Spinal cord (tissue), 9 donors: ENCODE measurements at regions not wholly inside any gene's neighbourhood (a gene's known extent, or its start where the extent isn't known, plus 50 kb on each side); places are given as distances from the start of the nearest gene placed in this dataset.
"Not testable (repeated sequence)": the region's sequence is repeated elsewhere in the genome, so short reads cannot be mapped to it uniquely, and the experiment has no call there.

Source experiments
- DNase-seq, 6 donors: peaks; one replicate each; pipeline versions ENCODE4 v3.0.0 to v3.0.0-alpha.2; 2013 to 2015; ENCODE audit warnings: low spot score in 6 of 6, low read depth in 4 of 6
- H3K27ac ChIP-seq: one replicate; pipeline ENCODE4 v1.5.1; 2013; ENCODE audit warnings: low read depth, low read length, control low read depth
- H3K27me3 ChIP-seq: one replicate; pipeline ENCODE4 v1.6.1; 2013; ENCODE audit warnings: low read length; ENCODE audit not compliant: control insufficient read depth, insufficient read depth
- H3K36me3 ChIP-seq: one replicate; pipeline ENCODE4 v1.6.1; 2013; ENCODE audit warnings: low read length; ENCODE audit not compliant: control insufficient read depth, insufficient read depth
- H3K4me1 ChIP-seq: one replicate; pipeline ENCODE4 v1.6.1; 2013; ENCODE audit warnings: low read length; ENCODE audit not compliant: control insufficient read depth, insufficient read depth
- H3K4me3 ChIP-seq: one replicate; pipeline ENCODE4 v1.5.1; 2013; ENCODE audit warnings: low read depth, low read length, control low read depth
- H3K9me3 ChIP-seq: one replicate; pipeline ENCODE4 v1.6.1; 2013; ENCODE audit warnings: low read length; ENCODE audit not compliant: control insufficient read depth, insufficient read depth
- WGBS: methylation state at CpG from one replicate; pipeline ENCODE4 v1.1.5; 2013; ENCODE audit warnings: missing lambda C conversion rate; ENCODE audit not compliant: insufficient coverage; 5-methylcytosine and 5-hydroxymethylcytosine counted together
- donor health status: healthy.

DNA sequence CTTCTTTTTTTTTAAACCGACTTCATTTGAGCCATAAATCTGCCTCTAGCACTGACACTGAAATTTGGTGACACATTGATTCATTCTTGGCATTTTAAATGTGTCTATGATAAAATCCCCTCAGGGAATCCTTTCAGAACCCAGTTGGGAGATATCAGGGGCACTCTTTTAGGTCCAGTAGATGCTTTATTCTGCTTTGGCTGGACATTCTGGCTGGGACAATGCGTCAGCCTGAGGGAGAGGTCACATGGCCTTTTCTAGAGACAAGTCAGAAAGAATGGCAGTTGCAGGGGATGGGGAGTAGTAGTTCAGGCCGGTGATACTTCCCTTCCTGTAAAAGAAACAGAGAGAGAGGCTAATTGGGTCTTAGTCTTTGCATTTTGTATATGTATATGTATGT is 63.1 kb downstream of the TRIM43 start:
- WGBS, result no CpG with 5 or more reads among the region's 3 CpGs
- not testable (repeated sequence) for H3K27me3 ChIP-seq, DNase-seq, H3K4me3 ChIP-seq, H3K27ac ChIP-seq, H3K36me3 ChIP-seq, H3K4me1 ChIP-seq, H3K9me3 ChIP-seq

DNA sequence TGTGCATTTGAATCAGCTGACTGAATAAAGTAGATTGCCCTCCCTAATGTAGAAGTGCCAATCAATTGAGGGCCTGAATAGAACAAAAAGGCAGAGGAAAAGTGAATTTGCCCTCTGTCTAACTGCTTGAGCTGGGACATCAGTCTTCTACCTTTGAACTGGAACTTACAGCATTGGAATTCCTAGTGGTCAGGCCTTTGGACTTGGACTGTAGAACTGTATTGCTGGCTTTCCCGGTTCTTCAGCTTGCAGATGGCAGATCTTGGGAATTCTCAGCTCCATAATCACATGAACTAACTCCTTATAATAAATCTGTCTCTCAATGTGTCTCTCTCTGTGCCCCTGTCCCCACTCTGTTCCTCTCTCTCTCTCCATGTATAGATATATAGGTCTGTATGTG is 64.8 kb downstream of the TRIM43 start:
- H3K4me1 ChIP-seq, H3K27ac ChIP-seq, H3K4me3 ChIP-seq, H3K27me3 ChIP-seq, DNase-seq, H3K9me3 ChIP-seq, H3K36me3 ChIP-seq: not testable (repeated sequence)
- no CpG with 5 or more reads among the region's 1 CpG for WGBS

DNA sequence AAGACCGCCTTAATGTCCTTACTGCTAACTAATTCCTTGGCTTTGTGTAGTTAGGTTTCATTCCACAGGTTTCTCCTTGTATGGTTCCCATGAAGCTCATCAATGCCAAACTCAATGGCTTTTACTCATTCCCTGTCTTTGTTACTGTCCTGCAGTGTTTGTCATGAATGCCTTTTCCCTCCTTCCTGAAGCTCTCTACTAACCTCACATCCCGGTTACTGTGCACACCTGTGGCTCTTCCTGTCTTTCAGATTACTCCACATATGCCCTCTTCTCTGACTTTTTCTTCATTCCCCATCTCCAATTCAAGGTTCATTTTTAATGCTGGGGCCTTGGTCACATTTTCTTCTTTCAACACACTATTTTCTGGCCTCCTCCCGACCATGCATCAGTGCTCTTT is 66.1 kb downstream of the TRIM43 start:
- H3K36me3 ChIP-seq, H3K4me1 ChIP-seq, H3K27ac ChIP-seq, DNase-seq, H3K27me3 ChIP-seq, H3K9me3 ChIP-seq, H3K4me3 ChIP-seq: not testable (repeated sequence)
- 100% methylated on average over 1 of the region's 3 CpGs for whole genome bisulfite sequencing

DNA sequence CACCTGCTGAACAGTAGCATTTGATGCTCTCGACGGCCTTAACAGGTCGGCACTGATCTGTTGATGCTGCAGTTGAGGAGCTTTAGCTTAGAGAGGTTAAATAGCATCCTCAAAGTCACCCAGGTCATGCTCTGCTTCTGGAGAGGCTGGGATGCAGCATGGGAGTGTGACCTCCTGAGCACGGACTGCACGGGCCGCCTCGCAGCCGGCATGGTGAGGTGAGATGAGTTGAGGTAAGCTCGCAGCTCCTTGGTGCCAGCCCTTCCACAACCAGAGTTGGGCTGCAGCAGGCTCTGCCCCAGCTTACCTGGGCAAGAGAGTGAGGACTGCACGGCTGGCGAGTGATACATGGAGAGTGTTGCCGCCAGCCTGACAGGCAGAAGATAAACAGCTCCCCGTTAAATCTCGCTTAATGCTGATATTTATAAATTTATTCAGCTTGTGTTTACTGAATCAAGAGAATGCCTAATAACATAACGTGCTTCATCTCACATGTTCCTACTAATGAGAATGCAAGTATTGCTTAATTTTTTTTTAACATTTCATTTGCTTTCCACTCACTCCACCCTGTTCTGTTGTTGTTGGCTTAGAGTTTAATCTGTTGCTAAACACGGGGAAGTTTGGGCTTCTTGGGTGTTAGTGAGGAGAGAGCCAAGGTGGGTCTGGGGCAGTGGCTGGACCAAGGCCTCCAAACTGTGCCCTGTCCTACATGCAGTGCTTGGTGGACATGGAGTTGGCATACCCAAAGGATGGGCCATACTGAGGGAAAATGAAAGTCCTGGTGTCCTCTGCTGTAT is 69.2 kb downstream of the TRIM43 start:
- H3K36me3 ChIP-seq, H3K4me1 ChIP-seq, H3K9me3 ChIP-seq, H3K27ac ChIP-seq, H3K27me3 ChIP-seq, DNase-seq, H3K4me3 ChIP-seq: not testable (repeated sequence)
- 91% methylated on average over 8 of the region's 16 CpGs for WGBS

DNA sequence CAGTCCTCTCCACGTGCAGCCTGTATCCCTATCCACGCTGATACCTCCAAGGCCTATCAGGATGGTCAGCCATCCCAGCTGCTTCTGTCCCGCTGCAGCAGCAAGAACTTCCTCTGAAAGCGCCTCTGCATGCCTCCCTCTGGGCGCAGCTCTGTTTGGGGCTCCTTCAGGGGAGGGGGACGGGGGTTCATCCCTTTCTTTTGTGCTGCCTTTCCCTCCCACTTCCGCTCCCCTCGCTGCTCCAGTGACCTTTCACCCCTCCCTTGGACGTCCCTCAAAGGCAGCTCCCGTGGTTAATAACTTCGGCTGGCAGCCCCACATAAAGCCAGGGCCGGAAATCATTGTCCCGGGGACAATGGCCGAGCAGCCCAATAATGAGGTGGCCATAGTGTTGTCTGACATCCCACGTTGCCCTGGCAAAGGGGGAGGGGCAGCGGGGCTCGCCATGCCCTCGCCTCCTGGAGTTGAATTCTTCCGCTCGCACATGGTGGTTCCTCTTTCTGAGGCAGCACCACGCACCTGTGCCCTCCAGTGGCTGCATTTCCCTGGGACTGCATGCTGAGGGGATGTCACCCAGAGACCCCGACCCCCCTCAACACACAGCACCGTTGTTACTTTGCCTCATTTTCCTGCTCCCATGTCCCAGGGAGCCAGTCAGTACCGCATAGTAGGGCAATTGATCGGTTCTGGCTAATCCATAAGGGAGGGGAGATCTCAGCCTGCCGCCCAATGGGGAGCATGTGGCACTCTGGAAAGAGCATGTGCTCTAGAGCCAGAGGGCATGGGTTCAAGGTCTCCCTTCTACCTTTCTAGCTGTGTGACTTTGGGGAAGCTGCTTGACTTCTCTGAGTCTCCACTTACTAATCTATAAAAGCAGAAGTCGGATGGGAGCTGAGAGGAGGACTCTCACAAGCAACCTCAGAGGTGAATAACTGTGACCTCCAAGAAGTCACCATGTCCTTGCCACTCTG is 72.0 kb downstream of the TRIM43 start:
- not testable (repeated sequence) for H3K9me3 ChIP-seq

DNA sequence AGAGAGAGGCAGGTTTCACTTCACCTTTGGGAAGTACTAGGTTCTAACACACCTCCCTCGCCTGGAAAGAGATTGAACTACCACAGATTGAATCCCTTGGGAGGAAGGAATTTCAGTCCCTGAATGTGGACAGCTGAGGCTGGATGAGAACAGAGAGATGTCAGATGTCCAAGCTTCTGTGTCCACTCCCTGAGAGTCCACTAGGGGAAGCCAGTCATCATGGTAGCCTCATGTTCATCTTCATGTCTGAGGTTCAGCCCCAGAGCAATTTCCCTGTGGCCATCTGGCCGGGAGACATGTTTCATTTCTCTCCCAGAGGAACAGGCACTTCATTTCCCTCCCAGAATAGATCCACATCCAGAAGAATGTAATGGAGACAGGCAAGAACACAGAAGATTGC is 74.8 kb downstream of the TRIM43 start:
- no CpG with 5 or more reads among the region's 2 CpGs for WGBS
- not testable (repeated sequence) for DNase-seq, H3K27me3 ChIP-seq, H3K27ac ChIP-seq, H3K4me1 ChIP-seq, H3K4me3 ChIP-seq, H3K36me3 ChIP-seq, H3K9me3 ChIP-seq

More for the DNA sequence above, 72.0 kb downstream of the TRIM43 start:
- not testable (repeated sequence) for H3K4me1 ChIP-seq, H3K27ac ChIP-seq, H3K4me3 ChIP-seq, H3K36me3 ChIP-seq, H3K27me3 ChIP-seq
- DNase-seq, result peak in 2 of 6 donors; percentile 14 to 45
- 16% methylated on average over 19 of the region's 27 CpGs for WGBS

DNA sequence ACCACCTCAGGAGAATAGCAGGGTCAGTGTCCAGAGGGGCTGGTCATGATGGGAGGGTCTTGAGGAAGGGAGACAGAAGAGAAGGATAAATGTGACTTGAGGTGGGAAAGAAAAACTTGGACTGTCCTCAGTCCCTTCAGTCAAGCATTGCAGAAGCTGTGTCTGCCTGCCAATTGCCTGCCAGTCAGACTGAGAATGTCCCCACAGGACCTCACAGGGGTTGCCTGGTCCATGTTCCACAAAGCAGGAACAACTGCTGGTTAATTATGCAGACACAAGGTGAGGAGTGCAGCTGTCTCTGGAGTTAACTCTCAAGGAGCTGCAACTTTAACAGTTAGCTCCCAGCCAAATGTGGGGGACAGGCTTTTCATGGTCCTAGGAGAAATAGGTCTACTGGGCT is 75.7 kb downstream of the TRIM43 start:
- no peak for DNase-seq
- H3K27ac ChIP-seq, result no peak overlapping the region
- H3K9me3 ChIP-seq, result no peaks in the 10 kb centered on the region

DNA sequence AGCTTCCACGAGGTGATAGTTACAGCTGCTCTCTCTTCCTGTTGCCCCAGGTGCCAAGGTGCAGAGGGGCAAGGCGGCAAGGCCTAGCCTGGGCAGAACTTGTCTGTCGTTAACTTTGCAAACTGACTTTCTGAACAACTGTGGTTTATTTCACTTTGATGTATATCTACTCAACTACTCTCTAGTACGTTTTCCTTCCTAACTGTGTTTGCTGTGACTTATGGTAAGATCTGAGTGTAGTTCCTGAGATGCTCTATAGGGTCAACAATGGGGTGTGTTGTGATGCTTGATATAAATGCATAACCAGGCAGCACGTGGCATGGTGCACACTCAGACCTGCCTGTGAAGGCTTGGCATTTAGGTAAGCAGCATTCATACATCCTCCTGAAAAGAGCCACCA is 77.1 kb downstream of the TRIM43 start:
- H3K4me1 ChIP-seq, H3K4me3 ChIP-seq, H3K27me3 ChIP-seq, H3K36me3 ChIP-seq, H3K9me3 ChIP-seq, DNase-seq, H3K27ac ChIP-seq: not testable (repeated sequence)
- WGBS, result 93% methylated on average over 2 of the region's 5 CpGs

More for the DNA sequence above, 75.7 kb downstream of the TRIM43 start:
- H3K27me3 ChIP-seq, result peaks cover 2% of the 10 kb centered on the region
- H3K36me3 ChIP-seq, result no peaks in the 10 kb centered on the region
- no peak overlapping the region for H3K4me3 ChIP-seq
- H3K4me1 ChIP-seq, result peaks cover 7% of the 10 kb centered on the region

DNA sequence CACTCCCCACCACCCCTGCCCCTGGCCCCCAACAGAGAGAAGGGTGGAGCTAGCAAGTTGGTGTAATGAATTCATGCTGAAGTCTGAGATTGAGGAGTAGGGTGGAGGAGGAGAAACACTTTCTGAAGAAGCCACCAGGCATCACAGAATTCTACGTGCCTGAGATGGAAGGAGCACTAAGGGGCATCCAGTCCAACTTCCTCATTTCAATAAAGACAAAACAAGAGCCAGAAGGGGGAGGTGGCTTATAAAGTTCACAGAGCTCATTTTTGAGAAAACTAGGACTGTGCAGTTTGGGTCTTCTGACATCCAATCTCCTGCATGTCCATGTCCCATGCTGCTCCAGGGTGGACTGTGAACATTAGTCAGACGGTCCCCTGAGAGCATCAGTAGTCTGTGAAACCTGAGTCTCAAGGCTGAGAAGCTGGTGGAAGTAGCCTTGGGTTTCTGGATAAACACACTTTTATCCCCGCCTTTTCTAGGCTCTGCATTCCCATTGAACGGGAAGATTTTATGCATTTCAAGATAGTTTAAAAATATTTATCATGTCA is 77.7 kb downstream of the TRIM43 start:
- no peak overlapping the region for H3K4me3 ChIP-seq
- H3K27me3 ChIP-seq, result peaks cover 2% of the 10 kb centered on the region
- no peaks in the 10 kb centered on the region for H3K9me3 ChIP-seq
- H3K36me3 ChIP-seq, result no peaks in the 10 kb centered on the region
- DNase-seq, result no peak
- 0% methylated on average over 1 of the region's 4 CpGs for WGBS
- H3K4me1 ChIP-seq, result no peaks in the 10 kb centered on the region
- H3K27ac ChIP-seq, result no peak overlapping the region
